HG03354 (cell line): ENCODE measurements at regions not wholly inside any gene's neighbourhood (a gene's known extent, or its start where the extent isn't known, plus 50 kb on each side); places are given as distances from the start of the nearest gene placed in this dataset.
A peak's percentile ranks its signal among the peaks of the same experiment; 100 is the strongest.

ENCODE experiments used
- ATAC-seq: cut with Tn5 transposase; IDR thresholded peaks from one replicate; pipeline ENCODE4 v1.9.1; 2021; ENCODE audit warnings: mild to moderate bottlenecking; ENCODE audit not compliant: unreplicated experiment, poor library complexity, severe bottlenecking

DNA sequence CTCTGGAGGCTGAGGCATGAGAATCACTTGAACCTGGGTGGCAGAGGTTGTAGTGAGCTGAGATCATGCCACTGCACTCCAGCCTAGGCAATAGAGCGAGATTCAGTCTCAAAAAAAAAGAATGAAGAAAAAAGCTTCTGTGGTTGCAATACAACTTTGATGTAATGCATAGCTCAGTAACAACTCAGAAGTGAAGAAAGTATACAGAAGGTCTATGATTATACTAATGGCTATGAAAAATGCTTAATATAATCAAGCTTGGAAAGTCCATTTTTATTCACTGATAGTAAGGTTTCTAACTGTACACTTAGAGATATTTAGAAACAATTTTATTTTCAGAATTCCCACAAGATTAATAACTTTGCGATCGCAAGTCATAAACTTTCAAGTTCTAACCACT, 88.2 kb upstream of the FRMD6 start:
- ATAC-seq, result no peak

DNA sequence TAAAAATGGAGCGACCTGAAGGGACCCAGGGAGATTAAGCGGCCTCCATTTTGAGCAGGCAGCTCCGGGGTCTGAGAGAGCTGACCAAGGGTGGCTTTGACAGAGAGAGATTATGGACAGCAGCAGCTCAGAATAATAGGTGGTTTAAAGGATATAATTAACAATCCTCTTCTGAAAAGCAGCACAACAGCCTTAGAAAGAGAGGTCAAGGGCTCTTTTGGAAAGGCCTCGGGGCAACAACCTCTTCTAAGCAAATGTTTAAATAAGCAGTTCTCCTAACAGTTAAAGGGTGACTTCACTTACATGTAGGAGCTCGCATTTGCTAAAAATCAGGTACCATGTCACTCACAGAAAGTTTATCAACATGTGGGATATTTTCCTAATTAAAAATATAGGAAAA, 87.2 kb upstream of the FRMD6 start:
- ATAC-seq, result no peak

DNA sequence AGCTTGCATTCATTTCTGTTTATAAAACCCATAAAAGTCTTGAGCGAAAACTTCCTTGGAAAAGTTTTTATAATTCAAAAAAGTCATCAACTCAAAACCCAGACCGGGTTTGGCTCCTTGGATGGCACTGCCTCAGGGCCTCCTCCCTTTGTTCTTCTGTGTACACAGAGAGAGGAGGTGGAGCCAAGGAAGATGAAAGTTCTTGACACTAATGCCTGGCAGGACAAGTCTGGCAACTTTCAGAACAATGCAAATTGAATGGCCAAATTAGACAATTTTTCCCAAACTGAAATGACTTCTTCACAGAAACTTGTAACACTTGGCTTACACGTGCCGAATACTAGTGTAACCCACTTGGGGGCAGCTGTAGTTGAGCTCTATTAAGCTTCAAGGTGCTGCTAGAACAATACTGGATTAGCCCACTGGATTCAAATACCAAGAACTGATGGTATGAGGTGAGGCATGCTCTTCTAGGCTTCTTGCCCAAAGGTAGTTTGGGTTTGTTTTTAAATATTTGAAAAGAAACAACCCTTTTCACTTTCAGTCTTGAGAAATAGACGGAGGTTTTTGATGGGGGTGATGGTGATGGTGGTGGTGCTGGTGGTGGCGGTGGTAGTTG, 86.6 kb upstream of the FRMD6 start:
- no peak for ATAC-seq

DNA sequence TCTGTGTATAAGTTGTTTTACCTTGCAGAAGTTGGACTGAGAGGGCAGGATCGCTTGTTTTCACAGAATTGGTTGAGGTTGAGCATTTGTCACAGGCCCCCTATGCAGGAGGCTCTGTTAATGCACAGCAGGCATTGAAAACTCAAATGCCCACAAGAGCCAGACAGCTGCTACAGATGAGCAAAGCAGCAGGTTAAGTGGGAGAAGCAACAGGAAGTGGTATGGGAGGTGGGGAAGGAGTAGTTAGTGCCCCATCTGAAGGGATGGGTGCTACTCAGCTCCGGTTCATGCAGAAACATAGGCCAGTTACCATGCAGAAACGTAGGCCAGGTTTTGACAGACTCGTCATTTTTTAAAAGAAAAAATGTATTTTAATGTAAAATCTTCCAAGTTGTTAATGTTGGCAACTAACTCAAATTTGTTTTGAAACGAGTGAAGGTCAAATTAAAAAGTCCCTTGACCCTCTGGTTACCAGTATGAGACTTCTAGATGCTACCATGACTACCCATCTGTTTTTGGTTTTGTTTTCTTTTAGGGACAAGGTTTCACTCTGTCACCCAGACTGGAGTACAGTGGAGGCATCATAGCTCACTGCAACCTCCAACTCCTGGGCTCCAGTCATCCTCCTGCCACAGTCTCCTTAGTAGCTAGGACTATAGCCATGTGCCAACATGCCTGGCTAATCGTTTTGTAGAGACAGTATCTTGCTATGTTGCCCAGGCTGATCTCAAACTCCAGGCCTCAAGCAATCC, 84.7 kb upstream of the FRMD6 start:
- peak; percentile 72 for ATAC-seq

DNA sequence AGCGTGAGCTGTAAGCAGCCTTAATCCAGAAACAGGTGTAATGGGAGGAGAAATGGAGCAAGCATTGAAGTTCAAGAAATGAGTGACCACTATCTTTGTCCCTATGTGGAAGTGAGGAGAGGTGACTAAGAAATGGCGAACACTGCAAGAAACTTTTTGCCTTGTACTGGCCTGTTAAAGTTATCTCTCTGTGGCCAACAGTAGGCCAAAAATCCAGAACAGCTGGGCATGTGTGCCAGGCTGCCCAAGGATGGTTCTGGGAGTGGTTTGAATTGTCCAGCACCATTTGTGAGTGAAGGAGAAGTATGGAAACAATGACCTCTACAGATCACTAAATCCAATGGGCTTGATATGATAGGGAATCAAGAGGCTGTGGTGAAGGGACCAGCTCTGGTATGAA, 83.3 kb upstream of the FRMD6 start:
- ATAC-seq, result no peak

DNA sequence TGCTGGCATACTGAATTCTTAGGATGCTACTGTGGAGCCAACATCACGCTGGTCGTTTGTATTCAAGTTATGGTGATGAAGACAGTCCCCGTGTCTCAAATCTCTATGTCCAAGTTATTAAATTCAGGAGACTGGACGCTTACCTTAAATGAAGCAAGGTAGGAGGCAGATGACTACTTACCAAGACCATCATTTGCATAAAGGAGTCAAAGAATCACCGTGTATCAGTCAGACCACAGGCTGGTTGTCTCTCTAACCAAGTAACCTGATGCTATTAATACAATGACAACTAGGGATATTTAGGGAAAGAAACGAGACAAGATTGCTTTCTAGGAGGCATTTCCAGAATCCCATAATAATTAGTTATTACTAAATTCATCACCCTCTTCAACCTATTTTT, 78.1 kb upstream of the FRMD6 start:
- ATAC-seq, result no peak

DNA sequence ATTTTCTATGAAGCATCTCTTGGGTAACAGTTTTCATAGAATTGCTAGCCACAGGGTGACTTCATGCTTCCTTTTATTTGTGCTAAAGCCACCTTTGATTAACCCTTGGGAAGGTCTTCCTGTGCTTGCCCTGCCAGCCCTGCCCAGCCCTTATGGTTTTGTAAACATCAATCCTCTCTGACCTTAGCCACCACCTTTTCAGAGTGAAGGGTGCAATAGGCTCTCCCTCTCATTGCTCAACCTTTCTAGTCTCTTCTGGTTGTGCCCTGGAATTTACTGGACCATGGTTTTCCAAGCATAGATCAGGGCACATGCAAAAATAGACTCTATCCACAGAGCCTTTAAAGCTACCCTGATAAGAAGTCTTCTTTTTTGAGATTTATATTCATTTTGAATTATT, 77.7 kb upstream of the FRMD6 start:
- no peak for ATAC-seq

DNA sequence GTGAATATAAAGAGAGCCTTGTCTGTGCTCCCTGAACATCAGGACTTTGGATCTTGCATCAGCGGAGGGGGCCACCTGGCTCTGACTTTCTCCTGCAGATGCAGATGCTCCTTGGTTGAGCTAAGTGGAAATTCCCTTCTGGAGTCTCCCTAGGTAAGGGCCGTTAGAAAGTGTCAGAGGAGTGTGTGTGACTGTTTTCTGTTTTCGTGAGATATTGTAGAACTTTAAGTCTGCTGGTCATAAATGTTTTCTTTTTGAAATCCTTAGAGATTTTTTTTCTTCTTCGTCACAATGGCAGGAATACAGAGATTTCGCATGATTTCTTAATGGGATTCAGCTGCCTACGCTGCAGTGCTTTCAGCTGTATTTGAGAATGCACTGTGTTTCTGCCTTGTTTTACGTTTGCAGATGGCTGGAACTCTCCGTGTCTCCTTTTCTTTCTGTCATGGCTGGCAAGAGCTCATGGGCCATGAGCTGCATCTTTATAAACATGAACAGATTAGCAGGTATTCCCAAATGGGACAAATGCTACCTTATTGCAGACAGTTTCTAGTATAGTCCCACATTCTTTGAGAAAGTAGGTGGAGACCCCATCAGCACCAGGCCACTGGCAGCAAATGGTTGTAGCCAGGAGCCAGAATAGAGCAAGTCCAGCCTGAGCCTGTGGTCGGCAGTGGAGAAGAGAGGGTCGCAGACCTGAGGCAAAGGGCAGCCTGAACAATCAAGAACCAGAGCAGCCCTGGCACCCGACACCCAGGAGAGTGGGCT, 76.2 kb upstream of the FRMD6 start:
- ATAC-seq, result no peak

DNA sequence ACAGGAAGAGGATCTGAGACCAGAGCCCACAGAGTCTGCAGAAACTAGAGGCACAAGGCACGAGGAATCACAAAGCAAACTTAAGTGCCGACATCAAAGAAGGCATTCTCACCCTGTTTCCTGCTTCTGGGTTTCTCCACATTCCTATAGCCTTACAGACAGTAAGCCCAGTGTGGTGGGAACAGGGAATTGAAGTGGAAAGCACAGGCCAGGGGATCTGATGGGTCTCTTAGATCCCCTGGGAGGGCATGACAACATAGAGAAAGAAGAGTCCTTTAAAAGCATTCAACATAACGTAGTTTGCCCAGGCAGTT, 75.6 kb upstream of the FRMD6 start:
- ATAC-seq, result no peak

DNA sequence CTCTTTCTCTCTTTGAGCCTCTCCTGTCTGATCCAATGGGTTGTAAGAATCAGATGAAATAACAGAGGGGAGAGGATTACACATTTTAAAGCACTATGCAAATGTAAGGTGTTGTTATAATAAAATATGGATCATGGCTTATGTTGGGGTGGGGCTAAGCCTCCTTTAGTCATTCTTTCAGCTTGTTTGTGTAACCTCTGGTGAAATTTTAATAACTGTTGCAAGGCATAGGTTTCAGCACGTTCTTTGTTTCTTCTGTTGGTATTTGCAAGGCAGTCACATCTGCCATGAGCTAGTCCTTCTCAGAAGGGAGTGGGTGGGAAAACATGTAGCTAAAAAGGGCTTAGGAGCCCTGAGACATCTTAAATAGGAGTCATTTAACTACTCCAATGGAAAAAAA, 74.8 kb upstream of the FRMD6 start:
- ATAC-seq, result no peak

DNA sequence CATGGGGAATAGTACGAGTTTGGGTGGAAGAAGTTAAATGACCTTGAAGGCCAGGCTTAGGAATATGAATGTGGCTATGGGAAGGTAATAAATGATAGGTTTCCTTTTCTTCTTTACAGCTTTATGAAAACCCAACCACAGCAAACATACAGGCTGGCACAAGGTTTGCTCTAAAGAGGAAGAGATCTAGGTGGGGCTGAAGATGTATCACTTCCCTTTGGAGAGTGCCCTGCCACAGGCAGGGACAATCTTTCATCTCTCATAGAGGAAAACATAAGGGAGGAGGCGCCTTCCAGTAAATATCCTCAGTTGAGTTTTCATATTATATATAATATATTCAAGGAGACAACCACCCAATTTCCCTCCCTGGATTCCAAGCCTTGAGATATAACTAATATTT, 72.9 kb upstream of the FRMD6 start:
- ATAC-seq, result no peak

DNA sequence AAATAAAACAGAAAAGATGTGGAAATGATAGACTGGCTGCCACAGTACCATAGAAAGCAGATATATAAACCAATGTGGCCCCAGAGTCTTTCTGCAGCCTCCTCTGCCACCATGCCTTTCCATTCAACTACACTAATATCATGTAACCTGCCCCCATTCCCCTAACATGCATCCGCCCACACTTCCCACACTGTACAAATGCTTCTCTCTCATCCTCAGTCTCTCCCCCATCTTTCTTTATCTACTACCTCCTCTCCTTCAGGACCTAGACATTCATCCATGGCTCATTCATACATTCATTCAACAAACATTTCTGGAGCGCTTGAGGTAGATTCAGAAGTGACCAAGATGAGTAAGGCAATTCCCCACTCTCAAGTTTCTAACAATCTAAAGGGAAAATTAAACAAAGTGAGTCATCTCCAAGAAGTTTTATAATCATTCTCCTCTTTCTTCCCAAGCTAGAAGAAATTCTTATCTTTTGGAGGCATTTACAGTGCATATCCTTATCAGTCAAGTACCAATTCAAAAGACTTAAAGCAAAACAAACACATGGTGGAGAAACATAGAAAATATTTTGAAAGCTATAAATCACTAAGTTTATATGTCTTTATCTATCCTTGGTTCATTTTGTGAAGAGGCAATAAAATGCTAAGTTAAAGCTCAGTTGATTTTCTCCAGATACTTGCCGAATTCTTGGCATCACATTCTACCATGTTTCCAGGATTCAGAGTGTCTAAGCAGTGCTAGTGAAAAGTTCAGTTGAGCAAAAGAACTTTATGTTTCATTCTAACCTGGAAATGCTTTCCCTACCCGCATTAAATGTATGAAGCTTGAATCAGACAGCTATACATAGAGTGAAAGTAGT, 70.5 kb upstream of the FRMD6 start:
- ATAC-seq, result no peak

DNA sequence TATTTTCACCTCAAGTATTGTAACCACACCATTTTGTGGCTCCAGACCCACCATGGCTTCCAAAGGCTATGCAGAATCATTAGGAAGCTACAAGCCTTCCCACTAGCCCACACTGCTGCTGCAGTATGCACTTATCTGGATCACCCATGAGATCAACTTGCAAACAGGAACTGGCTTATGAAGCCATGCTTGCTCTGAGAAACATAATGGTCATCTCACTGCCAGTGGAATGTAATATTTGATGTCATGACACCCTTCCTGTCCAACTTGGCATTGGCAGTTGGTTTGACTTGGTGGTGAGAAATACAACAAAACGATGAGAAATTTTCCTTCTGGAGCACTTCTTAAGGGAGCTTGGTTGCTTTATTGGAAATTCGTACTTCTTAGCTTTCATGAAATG, 69.3 kb upstream of the FRMD6 start:
- no peak for ATAC-seq

DNA sequence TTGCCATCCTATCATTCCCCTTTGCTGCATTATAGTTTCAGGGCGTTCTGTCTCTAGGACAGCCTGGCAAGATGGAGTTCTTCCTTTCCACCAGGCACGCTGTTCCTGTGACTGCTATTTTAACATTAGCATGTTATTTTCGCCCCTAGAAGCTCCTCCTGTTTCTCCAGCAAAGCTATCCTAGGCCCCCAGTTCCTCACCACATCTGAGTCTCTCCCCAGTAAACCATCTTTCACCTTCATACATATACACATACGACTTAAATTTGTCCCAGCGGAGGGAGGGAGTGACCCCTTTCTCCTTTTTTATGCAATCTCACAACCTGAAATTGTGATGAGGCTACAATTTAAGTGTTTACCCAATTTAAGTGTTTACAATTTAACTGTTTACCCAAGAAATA, 66.7 kb upstream of the FRMD6 start:
- ATAC-seq, result no peak

DNA sequence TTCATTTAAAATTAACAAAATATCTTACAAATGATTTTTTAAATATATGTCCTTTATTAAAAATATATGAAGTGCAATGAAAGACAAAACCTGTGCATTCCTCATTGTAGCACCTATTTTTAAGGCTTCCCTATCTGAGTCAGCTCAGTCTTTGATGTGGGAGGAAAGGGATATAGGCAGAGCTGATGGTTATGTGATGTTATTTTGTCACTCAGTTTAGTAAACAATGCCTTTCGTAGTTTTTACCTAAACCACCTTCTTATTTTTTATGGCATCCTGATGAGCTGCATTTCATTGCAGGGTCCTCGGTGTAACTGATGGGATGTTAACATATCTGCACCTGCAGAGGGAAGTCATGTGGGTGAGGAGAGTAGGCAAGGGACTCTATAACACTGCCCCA, 58.9 kb upstream of the FRMD6 start:
- ATAC-seq, result no peak

DNA sequence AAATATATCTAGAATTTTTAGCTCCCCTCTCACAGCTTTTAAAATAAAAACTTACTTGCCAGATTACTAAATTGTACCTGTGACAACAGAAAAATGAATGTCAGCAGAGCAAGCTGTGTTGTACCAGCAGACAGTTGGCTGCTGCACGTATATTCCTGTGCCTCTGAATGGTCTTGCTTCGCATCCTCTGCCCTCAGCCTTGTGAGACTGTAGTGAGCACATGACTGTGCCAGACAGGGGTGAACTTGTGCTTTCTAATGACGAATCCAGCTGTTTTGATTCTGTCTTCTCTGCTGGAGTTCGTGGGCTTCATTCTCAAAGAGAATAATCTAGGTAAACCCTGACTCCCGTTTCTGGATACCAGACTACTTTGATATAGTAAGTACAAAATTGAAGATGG, 58.3 kb upstream of the FRMD6 start:
- ATAC-seq, result no peak

DNA sequence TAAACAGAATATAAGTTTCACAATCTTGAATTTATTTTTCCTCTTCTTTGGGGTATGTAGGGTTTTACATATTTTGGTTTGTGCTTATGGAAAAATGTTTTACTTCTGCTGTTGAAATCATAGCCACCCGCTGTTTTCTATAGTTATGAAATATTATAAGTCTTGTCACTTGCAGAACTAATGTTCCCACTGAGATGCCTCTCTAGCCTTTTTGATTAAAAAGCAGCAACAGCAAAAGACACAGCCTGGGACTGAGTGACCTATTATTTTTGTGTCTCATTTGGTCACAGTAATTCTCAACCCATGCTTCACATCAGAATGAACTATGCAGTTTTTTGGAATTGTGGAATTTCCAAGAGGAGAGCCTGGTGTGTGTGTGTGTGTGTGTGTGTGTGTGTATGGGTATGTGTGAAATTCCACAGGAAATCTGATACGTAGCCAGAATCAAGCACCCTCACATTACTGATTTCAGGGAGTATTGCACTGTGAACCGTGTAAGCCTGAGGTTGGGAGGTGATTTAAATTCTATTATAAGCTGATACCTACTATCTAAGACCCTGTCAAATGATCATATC, 55.7 kb upstream of the FRMD6 start:
- ATAC-seq, result no peak

DNA sequence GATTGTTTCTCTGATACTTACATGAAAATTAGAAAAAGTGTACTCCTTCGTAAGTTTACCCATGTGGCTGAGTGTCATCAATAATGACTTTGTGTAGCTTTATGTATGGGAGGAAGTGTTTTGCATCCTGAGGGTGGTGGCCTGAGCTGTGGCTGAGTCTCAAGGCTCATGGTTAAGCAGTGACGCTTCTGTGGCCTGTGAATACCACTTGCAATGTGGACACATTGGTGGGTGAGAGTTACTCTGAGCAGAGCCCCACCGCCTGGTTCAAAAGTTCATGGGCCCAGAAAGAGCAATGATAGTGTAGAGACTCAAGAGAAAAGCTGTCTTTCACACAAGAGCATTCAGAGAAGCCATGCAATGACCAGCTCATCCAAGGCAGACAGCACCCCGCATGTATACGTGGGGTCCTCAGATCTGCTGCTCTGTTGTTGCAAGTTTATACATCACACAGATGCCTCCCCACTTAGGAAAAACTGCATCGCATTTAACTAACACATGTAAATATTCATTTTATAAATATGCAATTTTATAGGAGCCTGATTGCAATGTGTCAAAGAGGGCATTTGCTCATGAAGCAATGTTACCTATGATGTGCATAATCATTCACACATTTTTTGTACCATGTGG, 55.1 kb upstream of the FRMD6 start:
- no peak for ATAC-seq

DNA sequence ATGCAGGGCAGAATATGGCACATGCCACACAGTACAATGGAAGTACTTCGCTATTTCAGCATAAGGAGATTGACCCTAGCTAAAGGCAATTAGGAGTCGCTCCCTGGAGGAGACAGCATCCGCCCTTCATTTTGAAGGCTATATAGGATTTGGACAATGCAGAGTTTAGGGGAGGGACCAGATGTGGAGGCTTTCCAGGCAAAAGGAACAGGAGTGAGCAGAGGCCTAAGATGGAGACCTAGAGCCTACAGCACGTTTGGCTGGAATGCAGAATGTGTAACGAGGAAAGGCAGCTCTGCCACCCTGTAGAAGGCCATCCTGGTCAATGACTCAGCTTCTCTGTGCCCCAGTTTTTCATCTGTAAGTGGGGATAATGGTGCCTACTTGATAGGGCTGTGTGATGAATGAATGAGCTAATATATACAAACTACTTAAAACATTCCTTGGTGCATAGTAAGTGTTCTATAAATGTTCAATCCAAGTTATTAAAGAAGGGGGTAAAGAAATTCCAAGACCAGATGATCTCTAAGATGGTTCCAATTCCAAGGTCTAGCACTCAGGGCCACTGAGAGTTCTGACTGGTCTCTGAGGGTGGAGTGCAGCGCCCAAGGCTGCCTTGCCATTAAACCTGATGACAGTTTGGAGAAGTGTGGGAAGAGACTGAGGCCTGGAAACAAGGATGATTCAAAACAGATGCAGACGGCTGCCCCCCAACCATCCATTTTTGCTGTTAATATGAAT, 54.3 kb upstream of the FRMD6 start:
- no peak for ATAC-seq
